ENCODE measurements at regions not wholly inside any gene's neighbourhood (a gene's known extent, or its start where the extent isn't known, plus 50 kb on each side); places are given as distances from the start of the nearest gene placed in this dataset.

DNA sequence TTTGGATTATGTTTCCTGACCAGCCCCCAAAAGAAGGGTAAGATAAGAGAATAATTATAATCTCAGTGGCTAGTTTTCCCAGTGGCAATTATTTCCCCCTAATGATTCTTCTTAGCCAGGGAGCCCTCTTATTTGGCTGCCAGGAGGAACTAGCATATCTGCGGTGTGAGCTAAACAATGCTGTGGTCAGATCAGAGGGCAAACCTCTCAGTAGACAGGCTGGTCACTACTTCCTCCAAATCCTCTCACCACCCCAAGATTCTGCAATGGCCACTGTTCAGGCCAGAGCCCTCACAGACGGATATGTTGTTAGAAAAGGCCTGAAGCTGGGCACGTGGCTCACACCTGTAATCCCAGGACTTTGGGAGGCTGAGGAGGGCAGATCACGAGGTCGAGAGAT is 273.4 kb upstream of the SASH1 start:
- no peak for DNase-seq

DNA sequence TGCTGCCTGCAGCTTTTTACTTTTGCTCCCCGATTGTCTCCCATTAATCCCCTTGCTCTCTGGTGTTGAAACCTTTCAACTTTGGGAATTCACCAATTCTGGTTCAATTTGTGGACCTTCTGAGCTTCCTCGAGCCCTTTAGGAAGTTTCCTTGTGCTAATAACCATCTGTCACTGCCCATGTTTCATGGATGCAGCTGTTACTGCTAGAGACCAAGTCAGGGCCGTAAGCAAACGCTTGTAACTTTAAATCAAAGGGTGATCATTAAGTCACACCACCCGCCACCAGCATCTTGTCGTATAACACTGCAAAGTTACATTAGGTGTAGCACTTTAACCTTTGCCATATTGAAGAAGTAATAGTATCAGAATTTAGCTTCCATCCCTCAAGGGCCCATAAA is 268.3 kb upstream of the SASH1 start:
- no peak for DNase-seq

DNA sequence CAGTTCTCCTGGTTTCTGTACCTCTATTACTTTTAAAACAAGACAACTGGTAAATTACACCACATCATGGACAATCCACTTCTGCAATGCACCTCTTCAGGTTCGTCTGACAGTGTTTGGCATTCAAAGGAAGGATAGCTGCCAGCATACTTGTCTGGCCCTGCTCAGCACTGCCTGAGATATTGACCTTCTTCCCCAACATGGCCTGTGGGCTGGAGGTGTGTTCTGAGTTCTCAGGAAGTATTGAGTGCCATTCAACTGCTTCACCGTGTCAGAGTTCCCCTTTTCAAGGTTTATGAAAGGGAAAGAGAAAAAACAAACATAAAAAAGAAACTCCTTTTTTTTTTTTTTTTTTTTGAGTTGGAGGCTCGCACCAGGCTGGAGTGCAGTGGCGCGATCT is 267.9 kb upstream of the SASH1 start:
- no peak for DNase-seq

DNA sequence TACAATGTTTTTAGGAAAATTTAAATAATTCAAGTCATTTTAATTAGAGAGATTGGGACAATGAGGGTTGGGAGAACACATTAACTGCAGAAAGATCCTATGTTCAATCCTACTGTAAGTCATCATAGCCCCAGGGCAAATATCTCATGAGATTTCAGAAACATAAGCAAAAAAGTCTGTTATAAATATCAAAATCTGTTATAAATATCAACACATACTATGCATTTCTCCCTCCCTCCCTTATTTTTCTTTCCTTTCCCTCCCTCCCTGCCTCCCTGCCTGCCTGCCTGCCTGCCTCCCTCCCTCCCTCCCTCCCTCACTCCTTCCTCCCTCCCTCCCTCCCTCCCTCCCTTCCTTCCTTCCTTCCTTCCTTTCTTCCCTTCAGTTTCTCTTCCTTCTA is 267.3 kb upstream of the SASH1 start:
- DNase-seq, result no peak

DNA sequence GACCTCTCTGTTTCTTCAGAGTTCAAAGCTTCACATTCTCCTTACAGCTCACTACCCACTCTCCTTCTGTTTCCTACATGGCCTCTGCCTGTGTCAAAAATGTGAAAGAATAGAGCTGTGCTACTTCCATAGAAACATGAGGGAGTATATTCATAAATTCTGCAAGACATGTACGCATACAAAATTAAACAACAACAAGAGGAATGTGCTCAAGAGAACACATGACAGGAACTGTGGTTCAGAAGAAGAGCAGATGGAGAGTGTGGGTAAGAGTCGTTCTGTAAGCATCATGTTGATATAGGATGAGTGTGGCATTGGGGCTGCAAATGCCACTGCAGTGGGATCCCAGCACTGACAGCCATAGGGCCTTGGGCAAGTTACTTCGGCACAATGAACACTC is 266.6 kb upstream of the SASH1 start:
- DNase-seq, result no peak

DNA sequence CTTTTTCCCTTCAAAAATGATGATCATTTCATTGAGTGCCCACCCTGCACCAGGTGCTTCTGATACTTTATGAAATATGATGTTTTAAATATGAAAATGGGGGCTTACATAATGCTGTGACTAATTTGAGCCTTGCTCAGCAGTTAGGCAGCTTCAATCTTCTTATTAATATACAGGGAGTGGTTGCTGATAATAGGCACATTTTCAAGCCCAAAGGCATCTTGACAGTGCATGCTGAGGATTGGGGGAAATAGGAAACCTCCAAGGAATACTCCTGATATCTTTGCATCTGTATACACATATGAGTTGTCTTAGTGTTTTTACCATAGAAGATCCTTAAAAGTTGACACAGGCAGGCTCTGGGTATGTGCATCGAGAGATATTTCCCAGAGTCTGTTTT is 262.3 kb upstream of the SASH1 start:
- DNase-seq, result no peak

DNA sequence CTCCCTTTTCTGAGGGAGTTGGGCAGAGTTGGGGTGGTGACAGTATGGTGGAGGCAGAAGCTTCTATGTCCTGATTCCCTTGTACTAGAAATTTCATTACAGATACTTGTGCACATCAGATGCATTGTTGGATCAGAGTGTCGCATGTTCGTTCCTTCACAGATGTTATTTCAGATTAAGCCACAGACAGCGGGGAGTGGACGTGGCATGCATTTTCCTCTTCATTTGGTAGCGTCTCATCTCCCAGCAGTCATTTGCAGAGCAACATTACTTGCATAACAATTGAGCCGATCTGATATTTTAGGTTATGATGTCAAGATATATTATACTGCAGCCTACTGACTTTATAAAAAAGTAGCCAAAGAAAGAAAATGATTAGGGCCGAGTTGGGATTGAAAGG is 261.6 kb upstream of the SASH1 start:
- no peak for DNase-seq

DNA sequence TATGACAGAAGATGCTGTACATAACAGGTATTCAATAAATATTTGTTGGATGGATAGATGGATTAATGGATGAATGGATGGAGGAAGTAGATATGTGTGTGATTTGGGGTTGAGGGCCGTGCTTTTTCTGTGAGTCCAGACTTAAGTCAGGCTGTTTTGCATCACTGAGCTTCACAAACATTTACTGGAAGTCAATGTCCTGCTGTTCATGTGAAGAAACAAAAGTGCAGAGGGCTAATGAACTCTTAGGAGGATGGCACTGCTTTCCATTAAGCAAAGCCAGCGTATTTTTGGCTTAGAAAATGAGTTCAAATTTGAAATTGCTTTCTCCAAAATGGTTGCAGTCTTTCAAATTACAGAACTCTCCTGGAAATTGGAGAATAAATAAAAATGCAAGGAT is 260.6 kb upstream of the SASH1 start:
- DNase-seq, result no peak

DNA sequence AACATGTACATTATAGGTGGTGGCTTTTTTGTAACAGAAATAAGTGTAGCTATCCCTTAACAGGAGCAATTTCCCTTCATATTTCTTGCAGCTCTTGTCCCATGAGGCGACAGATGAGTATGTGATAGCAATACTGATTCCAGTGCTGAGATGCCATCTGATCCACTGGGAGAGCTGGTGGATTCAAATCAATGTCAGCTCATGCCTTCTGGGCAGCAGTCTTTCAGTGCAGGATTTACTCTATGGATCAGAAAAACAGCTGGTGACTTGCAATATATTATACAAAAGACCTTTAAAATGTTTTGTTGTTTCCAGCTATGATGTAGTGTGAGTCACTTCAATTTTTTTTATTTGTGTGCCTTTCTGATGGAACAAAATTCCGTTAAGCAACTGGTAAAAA is 259.9 kb upstream of the SASH1 start:
- no peak for DNase-seq

DNA sequence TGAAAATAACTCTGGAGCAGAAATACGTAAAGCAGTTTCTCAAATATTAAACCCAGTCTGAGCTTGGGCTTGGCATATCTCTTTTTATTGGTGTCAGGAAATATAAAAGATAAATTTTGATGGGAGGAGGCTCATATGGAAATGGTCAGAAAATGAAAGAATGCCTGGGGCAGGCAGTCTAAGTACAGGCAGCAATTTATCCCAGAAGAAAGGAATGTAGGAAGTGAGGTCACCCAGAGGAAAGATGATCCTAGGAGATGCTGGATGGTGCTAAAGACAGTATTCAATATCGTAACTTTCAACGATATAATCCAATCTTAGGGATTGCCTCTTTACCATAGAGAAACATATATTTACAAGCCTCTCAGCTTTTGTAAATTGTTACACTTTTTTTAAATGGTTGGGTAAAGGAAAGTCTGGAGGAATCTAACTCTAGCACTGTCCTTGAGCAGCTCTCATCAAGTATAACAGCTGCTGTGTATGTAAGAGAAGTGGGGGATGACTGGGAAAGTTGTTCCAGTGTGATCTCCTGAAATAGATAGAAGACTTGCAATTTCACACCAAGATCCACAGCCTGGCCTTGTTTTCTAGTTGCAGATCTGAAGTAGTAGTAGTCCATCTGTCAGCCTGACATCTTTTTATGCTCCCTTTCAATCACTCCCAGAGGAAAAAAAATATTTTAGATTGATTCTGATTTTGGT is 256.9 kb upstream of the SASH1 start:
- DNase-seq, result no peak

DNA sequence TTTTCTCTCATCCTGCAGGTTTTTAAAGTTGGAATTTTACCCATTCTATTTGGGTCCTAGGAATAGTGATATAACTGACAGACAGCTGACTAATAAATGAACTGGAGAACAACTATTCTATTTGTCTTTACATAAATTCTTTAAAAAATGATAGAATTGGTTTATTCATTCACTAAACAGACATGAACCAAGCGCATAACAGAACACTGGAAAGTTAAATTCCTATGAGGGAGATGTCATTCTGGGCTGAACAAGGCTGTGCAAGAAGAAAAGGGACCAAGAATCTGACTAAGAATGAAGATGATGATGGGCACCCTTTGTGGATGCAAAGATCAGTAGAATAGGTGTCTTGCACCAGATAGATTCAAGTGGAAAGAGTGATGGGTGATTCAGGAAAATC is 256.3 kb upstream of the SASH1 start:
- no peak for DNase-seq

DNA sequence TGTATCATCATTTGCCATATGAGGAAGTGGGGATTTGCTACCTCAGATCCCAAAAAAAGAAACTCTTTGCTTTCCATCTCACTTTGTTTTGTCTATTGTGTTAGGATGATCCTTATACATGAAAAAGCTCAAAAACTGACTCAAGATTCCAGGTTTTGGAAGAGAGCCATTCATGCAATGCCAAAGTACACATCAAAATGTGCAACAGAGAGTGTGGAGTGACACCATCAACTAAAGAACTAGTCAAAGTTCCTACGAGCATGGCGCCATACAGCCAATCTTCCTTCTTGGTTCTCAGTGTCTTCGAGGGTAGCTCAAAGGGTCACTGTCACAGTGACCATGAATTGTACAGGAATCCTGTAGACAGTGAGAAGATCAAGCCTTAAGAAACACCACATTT is 255.8 kb upstream of the SASH1 start:
- no peak for DNase-seq

DNA sequence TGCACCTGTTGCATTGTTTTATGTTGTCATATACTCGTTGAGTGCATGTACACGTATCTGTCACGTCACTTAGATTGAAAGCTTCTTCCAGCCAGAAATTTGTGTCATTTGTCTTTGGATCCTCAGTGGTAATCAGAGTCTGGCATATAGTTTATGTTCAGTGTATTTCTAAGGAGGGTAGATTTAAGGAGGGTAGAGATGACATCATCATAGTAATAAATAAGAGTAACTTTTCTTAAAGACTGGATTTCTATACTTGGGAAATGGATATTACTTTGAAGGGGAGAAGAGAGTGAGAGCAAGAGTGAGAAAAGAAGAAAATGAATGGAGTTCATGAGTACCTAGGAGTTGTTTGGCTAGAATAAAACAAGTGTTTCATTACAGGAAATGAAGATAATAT is 255.0 kb upstream of the SASH1 start:
- DNase-seq, result no peak

DNA sequence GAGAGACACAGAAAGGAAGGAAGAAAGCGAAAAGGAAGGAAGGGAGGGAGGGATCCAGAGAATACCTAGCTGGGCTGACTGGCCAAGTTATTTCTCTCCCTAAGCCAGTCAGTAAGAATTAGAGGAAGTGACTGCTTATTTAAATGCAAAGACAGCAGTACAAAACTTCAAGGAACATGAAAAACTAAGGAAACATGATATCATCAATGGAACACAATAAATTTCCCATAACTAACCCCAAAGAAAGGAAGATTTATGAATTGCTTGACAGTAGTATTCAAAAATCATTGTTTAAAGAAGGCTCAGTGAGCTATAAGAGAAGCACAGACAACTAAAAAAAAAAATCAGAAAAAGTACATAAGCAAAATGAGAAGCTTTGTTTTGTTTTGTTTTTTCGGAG is 252.3 kb upstream of the SASH1 start:
- DNase-seq, result no peak

DNA sequence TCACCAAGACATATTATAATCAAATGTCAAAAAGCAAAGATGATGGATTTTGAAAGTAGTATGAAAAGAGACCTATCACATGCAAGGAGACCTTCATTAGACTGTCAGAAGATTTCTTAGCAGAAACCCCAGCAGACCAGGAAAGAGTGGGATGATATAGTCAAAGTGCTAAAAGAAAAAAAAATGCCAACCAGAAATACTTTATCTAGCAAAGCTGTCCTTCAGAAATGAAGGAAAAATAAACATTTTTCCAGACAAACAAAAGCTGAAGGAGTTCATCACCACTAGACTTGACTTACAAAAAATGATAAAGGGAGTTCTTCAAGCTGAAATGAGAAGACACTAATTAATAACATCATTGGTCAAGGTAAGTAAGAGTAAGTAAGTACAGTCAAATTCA is 251.2 kb upstream of the SASH1 start:
- no peak for DNase-seq

DNA sequence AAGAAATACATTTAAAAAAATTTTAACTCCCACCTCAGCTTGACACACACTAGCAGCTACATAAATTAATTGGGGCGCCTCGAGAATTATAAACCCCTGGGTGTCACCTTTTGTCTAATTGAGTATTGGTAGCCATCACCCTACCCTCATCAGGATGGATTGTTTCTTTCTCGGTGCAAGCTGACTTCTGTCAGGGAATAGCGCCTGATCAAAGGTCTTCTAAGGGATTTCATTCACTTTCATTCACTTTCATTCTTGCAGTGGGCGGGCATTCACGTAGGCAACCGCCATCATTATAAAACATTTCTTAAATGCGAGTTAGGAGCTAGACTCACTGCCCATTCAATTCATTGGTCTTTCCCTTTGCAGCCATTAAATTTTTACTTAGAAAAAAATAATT is 239.2 kb upstream of the SASH1 start:
- DNase-seq, result no peak

DNA sequence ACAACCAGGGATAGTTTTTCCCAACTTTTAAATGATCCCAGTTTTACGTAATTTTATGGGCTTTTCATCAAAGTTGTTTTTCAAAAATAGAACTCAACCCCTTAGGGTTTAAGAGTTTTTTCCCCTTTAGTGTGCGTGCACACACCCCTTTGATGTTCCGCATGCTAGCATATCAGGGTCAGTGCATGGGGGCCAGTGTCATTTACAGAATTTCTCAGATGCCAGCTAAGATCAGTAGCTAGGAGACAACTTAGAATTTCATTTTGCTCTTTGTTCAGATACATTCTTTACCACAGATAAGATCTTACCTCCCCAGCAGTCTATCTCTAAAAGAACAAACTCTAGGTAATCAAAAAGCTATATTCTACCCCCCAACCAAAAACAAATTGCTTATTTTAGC is 238.5 kb upstream of the SASH1 start:
- DNase-seq, result no peak

DNA sequence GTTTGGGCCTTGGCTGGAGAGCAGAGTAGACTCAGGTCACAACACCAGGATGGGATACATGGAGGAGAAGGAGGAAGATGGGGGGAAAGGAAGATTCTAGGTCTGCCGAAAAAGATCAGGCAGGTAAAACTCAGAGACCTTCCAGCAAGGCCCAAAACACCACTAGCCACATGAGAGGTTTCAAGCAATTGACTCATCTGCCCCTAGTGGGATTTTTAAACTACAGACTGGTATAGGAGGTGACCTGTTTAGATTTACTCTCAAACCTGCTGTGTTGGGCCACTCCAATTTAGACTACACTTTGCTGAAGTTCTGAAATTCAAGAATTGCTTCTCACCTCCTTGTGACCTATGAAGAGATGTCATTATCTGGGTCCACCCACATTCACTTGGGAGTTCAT is 236.9 kb upstream of the SASH1 start:
- DNase-seq, result no peak

DNA sequence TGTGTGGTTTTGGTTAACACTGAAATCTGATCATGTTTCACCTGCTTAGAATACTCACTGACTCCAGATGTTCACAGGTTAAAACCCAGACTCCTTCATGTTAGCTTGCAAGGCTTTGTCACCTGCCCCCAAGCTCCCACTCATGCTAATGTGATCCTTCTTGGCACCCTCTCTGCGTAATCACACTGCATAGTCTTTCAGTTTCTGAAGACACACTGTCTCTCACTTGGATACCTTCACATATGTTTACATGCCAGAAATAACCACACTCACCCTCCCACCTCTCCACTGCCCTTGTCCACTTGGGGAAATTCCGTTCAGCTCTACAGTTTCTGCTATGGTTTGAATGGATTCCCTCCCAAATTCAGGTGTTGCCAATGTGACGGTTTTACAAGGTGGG is 234.7 kb upstream of the SASH1 start:
- DNase-seq, result no peak

DNA sequence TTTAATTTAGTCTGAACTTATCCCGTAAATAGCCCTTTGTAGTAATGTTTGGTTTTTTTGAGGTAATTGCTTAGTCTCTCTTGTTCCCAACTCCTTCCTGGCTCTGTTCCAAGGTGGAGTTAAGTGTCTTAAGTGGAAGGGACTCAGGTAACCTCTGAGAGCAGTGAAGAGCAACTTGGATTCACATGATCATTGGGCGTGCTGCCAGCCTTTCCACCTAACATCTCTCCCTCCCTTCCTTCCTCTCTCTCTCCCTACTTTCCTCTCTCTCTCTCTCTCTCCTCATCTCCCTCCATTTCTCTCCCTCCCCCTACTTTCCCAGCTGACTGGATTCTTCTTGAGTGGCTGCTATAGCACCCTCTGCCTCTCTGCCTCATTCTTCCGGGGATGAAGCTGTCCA is 232.9 kb upstream of the SASH1 start:
- DNase-seq, result no peak

DNA sequence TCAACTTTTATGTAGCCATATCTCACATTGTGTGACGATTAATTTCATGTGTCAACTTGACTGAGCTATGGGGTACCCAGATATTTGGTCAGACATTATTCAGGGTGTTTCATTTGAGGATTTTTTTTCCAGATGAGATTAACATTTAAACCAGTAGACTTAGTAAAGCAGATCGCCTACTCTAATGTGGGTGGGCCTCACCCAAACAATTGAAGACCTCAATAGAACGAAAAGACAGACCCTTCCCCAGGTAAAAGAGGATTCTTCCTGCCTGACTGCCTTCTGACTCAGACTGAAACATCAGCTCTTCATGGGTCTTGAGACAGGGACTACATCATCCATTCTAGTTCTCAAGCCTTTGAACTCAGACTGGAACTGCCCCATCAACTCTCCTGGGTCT is 231.7 kb upstream of the SASH1 start:
- no peak for DNase-seq

DNA sequence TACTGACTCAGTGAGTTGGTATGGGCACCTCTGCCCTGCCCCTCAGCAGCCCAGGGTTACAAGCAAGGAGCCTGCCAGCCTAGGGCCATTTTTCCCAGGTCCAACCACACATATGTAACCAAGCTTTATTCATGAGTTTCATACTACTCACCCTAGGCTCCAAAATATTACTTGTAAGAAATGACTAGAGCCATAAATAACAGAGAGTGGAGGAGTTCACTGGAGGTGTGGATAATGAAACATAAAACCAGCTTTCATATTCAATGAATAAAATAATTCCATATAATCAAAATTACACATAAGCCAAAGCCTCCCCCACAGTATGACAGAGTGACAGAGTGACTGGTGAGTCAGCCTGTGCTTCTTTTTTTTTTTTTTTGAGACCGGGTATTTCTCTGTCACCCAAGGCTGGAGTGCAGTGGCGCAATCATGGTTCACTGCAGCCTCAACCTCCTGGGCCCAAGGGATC is 229.8 kb upstream of the SASH1 start:
- DNase-seq, result no peak

DNA sequence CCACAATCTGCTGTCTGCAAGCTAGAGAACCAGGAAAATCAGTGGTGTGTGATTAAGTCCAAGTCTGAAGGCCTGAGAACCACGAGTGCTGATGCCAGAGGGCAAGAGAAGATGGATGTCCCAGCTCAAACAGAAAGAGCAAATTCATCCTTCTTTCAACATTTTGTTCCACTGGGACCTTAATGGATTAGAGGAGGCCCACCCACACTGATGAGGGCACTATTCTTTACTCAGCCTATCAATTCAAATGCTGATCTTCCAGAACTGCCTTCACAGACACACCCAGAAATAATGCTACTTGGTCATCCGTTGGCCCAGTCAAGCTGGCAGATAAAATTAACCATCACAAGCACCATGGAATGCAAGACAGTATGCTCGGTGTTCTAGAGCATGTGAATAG is 226.6 kb upstream of the SASH1 start:
- no peak for DNase-seq

DNA sequence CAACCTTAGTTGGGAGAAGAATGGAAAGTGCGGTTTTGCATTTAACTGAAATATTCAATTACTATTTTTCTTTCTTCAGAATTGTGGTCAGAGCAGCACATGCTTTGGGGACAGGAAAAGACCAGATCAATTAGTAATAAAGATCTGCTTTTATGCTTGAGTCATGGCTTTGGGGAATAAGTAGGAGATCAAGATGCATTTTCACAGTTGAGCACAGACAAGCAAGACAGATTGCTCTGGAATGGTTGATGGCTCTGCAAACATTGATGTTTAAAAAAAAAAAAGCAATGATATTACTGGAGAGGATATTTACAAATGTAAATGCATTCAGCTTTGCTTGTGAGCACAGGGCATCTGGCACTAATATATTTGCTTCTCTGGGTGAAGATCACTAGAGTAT is 224.4 kb upstream of the SASH1 start:
- DNase-seq, result no peak

DNA sequence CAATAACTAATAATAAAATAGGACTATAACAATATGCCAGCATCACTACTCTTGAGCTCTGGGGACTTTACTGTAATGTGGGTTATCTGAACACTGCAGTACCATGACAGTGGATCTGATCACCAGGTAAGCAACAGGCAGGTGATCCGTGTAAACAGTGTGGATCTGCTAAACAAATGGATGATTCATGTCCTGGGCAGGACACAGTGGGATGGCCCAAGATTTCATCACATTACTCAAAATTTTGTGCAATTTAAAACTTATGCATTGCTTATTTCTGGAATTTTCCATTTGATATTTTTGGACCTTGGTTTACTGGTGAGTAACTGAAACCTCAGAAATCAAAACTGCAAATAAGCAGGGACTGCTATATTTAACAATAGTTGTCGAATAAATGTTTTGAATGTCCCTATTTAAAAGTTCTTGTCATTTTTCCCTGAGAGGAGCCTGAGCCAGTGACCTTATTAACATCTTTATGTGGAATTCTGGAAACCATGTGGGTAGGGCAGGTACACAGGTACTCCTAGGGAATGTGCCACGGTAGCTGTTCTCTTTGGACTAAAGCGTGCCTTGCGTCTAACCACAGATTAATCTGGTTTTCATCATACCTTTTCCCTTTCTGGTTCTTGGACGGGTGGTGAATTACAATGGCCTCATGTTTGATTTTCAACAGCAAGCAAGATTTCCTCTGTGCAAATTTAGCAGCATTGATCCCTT is 214.5 kb upstream of the SASH1 start:
- DNase-seq, result no peak
